ENCODE measurements at regions not wholly inside any gene's neighbourhood (a gene's known extent, or its start where the extent isn't known, plus 50 kb on each side); places are given as distances from the start of the nearest gene placed in this dataset.

- Histone ChIP-seq H3K4me1 (ENCODE audit: insufficient read depth) (no peaks in the 10 kb centered on the region), H3K27me3 (no peaks in the 10 kb centered on the region), H3K27ac (no peak overlapping the region), H3K9me3 (no peaks in the 10 kb centered on the region), H3K36me3 (no peaks in the 10 kb centered on the region), H3K4me3 (no peak overlapping the region)
- TF ChIP-seq EP300 (IDR thresholded peaks at IDR 0.05): no peak
- intact Hi-C loops (cut with DNase I): no loop called here
- no peak for DNase-seq
Observed at GRCh38 chr2:118333664-118334063, 245.4 kb downstream of the INSIG2 start.

DNA sequence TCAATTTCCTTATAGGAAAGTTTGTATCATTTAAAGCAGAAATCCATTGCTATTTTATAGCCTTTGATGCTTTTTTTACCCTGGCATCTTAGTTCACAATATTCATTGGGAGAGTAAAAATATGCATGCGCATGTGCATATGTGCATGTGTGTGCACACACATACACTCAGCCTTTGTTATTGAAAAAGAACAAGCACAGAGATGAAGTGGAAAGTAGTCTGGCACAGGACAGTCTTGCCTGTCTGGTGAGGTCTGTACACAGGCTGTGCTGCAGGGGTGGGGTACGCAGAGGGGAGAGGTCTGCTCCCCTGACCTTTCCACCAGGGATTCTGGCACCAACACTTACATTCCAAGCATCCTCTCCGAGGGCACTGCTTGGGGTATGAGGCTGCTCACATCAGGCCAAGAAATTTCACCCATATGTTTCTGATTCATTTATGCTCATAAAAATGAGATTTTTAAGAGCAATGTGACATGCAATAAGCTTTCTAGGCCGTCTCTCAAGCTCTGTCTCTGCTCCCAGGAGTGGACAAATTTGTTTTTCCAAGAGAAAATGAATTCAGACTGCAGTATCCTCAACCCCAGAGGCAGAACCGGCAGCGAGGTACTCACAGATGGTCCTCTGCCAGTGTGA, 237.2 kb downstream of the INSIG2 start:
- no peak overlapping the region for H3K4me3 ChIP-seq
- WGBS, 3 donors: 41 to 52% (median 51%) methylated on average over 6 of the region's 6 CpGs

GRCh38 chr2:118322406-118322805, 234.1 kb downstream of the INSIG2 start:
- WGBS, 3 donors: 77 to 87% (median 79%) methylated on average over 2 of the region's 2 CpGs

More for the DNA sequence above, 237.2 kb downstream of the INSIG2 start:
- TF ChIP-seq EP300 (IDR thresholded peaks at IDR 0.05): no peak
- no peak for TF ChIP-seq POLR2A (IDR thresholded peaks at IDR 0.05)
- TF ChIP-seq, protein P1, sequence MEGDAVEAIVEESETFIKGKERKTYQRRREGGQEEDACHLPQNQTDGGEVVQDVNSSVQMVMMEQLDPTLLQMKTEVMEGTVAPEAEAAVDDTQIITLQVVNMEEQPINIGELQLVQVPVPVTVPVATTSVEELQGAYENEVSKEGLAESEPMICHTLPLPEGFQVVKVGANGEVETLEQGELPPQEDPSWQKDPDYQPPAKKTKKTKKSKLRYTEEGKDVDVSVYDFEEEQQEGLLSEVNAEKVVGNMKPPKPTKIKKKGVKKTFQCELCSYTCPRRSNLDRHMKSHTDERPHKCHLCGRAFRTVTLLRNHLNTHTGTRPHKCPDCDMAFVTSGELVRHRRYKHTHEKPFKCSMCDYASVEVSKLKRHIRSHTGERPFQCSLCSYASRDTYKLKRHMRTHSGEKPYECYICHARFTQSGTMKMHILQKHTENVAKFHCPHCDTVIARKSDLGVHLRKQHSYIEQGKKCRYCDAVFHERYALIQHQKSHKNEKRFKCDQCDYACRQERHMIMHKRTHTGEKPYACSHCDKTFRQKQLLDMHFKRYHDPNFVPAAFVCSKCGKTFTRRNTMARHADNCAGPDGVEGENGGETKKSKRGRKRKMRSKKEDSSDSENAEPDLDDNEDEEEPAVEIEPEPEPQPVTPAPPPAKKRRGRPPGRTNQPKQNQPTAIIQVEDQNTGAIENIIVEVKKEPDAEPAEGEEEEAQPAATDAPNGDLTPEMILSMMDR (IDR thresholded peaks at IDR 0.05): no peak
- DNase-seq: no peak
- no peak overlapping the region for H3K27ac ChIP-seq
- H3K27me3 ChIP-seq: no peaks in the 10 kb centered on the region
- H3K9me3 ChIP-seq: no peaks in the 10 kb centered on the region
- no peaks in the 10 kb centered on the region for H3K36me3 ChIP-seq
- no peaks in the 10 kb centered on the region for H3K4me1 ChIP-seq (ENCODE audit: insufficient read depth)
- intact Hi-C loops (cut with DNase I): no loop called here

GRCh38 chr2:118321432-118322105, 233.3 kb downstream of the INSIG2 start:
- Histone ChIP-seq H3K4me1 (ENCODE audit: insufficient read depth) (no peaks in the 10 kb centered on the region), H3K9me3 (no peaks in the 10 kb centered on the region), H3K4me3 (no peak overlapping the region), H3K36me3 (no peaks in the 10 kb centered on the region), H3K27ac (no peak overlapping the region), H3K27me3 (no peaks in the 10 kb centered on the region)
- DNase-seq: no peak
- intact Hi-C loops (cut with DNase I): no loop called here
- TF ChIP-seq, protein P1 (IDR thresholded peaks at IDR 0.05): no peak
- no peak for TF ChIP-seq EP300 (IDR thresholded peaks at IDR 0.05)
- TF ChIP-seq POLR2A (IDR thresholded peaks at IDR 0.05): no peak
- WGBS, 3 donors: 21 to 32% (median 22%) methylated on average over 5 of the region's 5 CpGs

More at GRCh38 chr2:118322406-118322805, 234.1 kb downstream of the INSIG2 start:
- Histone ChIP-seq H3K36me3 (no peaks in the 10 kb centered on the region), H3K9me3 (no peaks in the 10 kb centered on the region), H3K4me1 (ENCODE audit: insufficient read depth) (no peaks in the 10 kb centered on the region), H3K27ac (no peak overlapping the region), H3K4me3 (no peak overlapping the region), H3K27me3 (no peaks in the 10 kb centered on the region)
- intact Hi-C loops (cut with DNase I): no loop called here
- TF ChIP-seq, protein P1 (IDR thresholded peaks at IDR 0.05): no peak
- TF ChIP-seq EP300 (IDR thresholded peaks at IDR 0.05): no peak
- TF ChIP-seq POLR2A (IDR thresholded peaks at IDR 0.05): no peak
- DNase-seq: no peak

GRCh38 chr2:118320658-118321057, 232.4 kb downstream of the INSIG2 start:
- intact Hi-C loops (cut with DNase I): no loop called here
- no peak for DNase-seq
- Histone ChIP-seq H3K27me3 (no peaks in the 10 kb centered on the region), H3K27ac (no peak overlapping the region), H3K4me3 (no peak overlapping the region), H3K36me3 (no peaks in the 10 kb centered on the region), H3K9me3 (no peaks in the 10 kb centered on the region), H3K4me1 (ENCODE audit: insufficient read depth) (no peaks in the 10 kb centered on the region)
- TF ChIP-seq, protein P1 (IDR thresholded peaks at IDR 0.05): no peak
- no peak for TF ChIP-seq EP300 (IDR thresholded peaks at IDR 0.05)
- TF ChIP-seq POLR2A (IDR thresholded peaks at IDR 0.05): no peak
- 65 to 69% (median 68%) methylated on average over 4 of the region's 4 CpGs for WGBS, 3 donors

Data from ovary (tissue), 7 donors.